GM12878 (cell line): ENCODE measurements at regions not wholly inside any gene's neighbourhood (a gene's known extent, or its start where the extent isn't known, plus 50 kb on each side); places are given as distances from the start of the nearest gene placed in this dataset.

ENCODE experiments used
- E2F8 ChIP-seq: fragments of 450-650 bp; IDR thresholded peaks from 2 replicates; pipeline ENCODE4 v1.6.1; 2018; ENCODE audit warnings: mild to moderate bottlenecking, low read depth, moderate library complexity; ENCODE audit not compliant: partially characterized antibody
- EZH2 ChIP-seq: IDR thresholded peaks from 2 replicates; pipeline ENCODE4 v1.6.1; 2012; ENCODE audit warnings: low read depth, mild to moderate bottlenecking, control low read depth, inconsistent platforms, low read length, borderline replicate concordance; ENCODE audit not compliant: control insufficient read depth
- FOXK2 ChIP-seq: fragments of 450-650 bp; IDR thresholded peaks from 2 replicates; pipeline ENCODE4 v1.6.1; 2017; ENCODE audit warnings: mild to moderate bottlenecking, moderate library complexity
- HDAC2 ChIP-seq: fragments of 200-600 bp; sonication (generic); IDR thresholded peaks from 2 replicates; pipeline ENCODE4 v1.6.1; 2017
- JUND ChIP-seq: IDR thresholded peaks from 2 replicates; pipeline ENCODE4 v1.6.1; 2012; ENCODE audit warnings: low read depth, mild to moderate bottlenecking, low read length, improper control_type of control experiment, moderate library complexity
- NFIC ChIP-seq: IDR thresholded peaks from 2 replicates; pipeline ENCODE4 v1.6.1; 2012; ENCODE audit warnings: low read depth, mild to moderate bottlenecking, inconsistent platforms, low read length, moderate library complexity
- NR2C2 ChIP-seq: IDR thresholded peaks from 2 replicates; pipeline ENCODE4 v1.6.1; 2011; ENCODE audit warnings: borderline replicate concordance, low read depth; ENCODE audit not compliant: control insufficient read depth, insufficient read length
- POLR2AphosphoS5 ChIP-seq: IDR thresholded peaks from 2 replicates; pipeline ENCODE4 v1.6.1; 2011; ENCODE audit warnings: mild to moderate bottlenecking, low read length, inconsistent platforms
- TAF1 ChIP-seq: IDR thresholded peaks from 2 replicates; pipeline ENCODE4 v1.6.1; 2011; ENCODE audit warnings: mild to moderate bottlenecking, low read depth, low read length, borderline replicate concordance
- ZBED1 ChIP-seq: IDR thresholded peaks from 2 replicates; pipeline ENCODE4 v1.6.1; 2016; ENCODE audit warnings: borderline replicate concordance
- TF ChIP-seq, protein P1 (sequence below), 3 experiments: IDR thresholded peaks in 2 of 3; conservative IDR thresholded peaks in 1 of 3; 2 replicates each; pipeline ENCODE4 v1.5.1; 2011; ENCODE audit warnings: low read depth in 3 of 3, low read length in 3 of 3, mild to moderate bottlenecking in 3 of 3, control low read depth in 2 of 3, moderate library complexity in 2 of 3, inconsistent platforms in 1 of 3, mixed read lengths in 1 of 3; ENCODE audit not compliant: control insufficient read depth in 2 of 3, insufficient read depth in 1 of 3; ENCODE audit errors: extremely low read depth in 1 of 3

DNA sequence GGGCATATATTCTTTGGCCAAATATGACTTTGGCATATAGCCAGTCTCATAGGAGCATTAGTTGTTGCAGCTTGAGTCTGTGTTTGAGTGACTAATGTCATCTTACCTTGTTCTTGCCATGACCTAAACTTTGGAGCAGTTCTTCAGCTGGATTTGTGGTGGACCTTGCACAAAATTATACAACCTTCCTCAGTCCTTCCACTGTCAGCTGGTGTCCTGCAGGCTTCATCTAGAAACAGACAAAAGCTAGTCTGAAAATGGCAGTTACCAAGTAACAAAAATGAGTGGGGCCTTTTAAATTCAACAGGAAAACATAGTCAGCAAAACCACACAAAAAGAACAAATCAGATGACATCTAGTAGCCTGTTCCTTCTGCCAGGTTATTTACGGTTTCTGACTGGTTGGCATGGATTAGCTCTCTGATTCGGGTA lies 59.5 kb upstream of the HECTD2 start:
- no peak for TF ChIP-seq NR2C2
- no peak for TF ChIP-seq ZBED1
- TF ChIP-seq, protein P1, sequence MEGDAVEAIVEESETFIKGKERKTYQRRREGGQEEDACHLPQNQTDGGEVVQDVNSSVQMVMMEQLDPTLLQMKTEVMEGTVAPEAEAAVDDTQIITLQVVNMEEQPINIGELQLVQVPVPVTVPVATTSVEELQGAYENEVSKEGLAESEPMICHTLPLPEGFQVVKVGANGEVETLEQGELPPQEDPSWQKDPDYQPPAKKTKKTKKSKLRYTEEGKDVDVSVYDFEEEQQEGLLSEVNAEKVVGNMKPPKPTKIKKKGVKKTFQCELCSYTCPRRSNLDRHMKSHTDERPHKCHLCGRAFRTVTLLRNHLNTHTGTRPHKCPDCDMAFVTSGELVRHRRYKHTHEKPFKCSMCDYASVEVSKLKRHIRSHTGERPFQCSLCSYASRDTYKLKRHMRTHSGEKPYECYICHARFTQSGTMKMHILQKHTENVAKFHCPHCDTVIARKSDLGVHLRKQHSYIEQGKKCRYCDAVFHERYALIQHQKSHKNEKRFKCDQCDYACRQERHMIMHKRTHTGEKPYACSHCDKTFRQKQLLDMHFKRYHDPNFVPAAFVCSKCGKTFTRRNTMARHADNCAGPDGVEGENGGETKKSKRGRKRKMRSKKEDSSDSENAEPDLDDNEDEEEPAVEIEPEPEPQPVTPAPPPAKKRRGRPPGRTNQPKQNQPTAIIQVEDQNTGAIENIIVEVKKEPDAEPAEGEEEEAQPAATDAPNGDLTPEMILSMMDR (IDR thresholded peaks at IDR 0.05 in 2 of 3, conservative IDR thresholded peaks at IDR 0.05 in 1 of 3; ENCODE audit: control insufficient read depth in 2 of 3, extremely low read depth in 1 of 3, insufficient read depth in 1 of 3, low read depth in 3 of 3, low read length in 3 of 3) = no peak
- TF ChIP-seq FOXK2 = no peak
- TF ChIP-seq HDAC2 = no peak
- TF ChIP-seq NFIC = no peak
- no peak for TF ChIP-seq EZH2
- TF ChIP-seq TAF1 = no peak
- no peak for TF ChIP-seq POLR2AphosphoS5
- TF ChIP-seq JUND = no peak
- no peak for TF ChIP-seq E2F8
